Right lobe of liver (tissue), 4 donors: ENCODE measurements at regions not wholly inside any gene's neighbourhood (a gene's known extent, or its start where the extent isn't known, plus 50 kb on each side); places are given as distances from the start of the nearest gene placed in this dataset.

Experiments used
- CTCF ChIP-seq, 4 donors: fragments of 200-600 bp in 3 of 4; fragments of 450-650 bp in 1 of 4; IDR thresholded peaks; one replicate each; pipeline versions ENCODE4 v1.5.1 to v1.8.0; 2016 to 2022; ENCODE audit warnings: antibody characterized with exemption in 4 of 4, mild to moderate bottlenecking in 2 of 4
- POLR2A ChIP-seq: fragments of 450-650 bp; IDR thresholded peaks from one replicate; pipeline ENCODE4 v1.6.1; 2017; ENCODE audit warnings: antibody characterized with exemption, mild to moderate bottlenecking
- donor health status: DM: no; HTN: no; CAD: no.
- donor health status: DM: no; HTN: no; CAD: no.
- donor health status: DM: no; HTN: yes; CAD: no.

GRCh38 chr11:11032066-11032465 lies 174.2 kb upstream of the ZBED5 start:
- TF ChIP-seq CTCF (IDR thresholded peaks at IDR 0.05) (no peak), POLR2A (no peak)
